ENCODE measurements at regions not wholly inside any gene's neighbourhood (a gene's known extent, or its start where the extent isn't known, plus 50 kb on each side); places are given as distances from the start of the nearest gene placed in this dataset.

- H3K4me3 ChIP-seq (replicated peaks; ENCODE audit: low read depth, low read length), result no peak overlapping the region
- no peak for DNase-seq (ENCODE audit: extremely low read depth, low read depth)
- no peak for TF ChIP-seq CTCF (IDR thresholded peaks at IDR 0.05; ENCODE audit: low read depth, low read length, missing control alignments)
Measured at GRCh38 chr12:91586015-91586414, 403.4 kb upstream of the DCN start.

GRCh38 chr12:91582811-91583210 lies 400.2 kb upstream of the DCN start:
- no peak for TF ChIP-seq CTCF (IDR thresholded peaks at IDR 0.05; ENCODE audit: low read depth, low read length, missing control alignments)
- H3K4me3 ChIP-seq (replicated peaks; ENCODE audit: low read depth, low read length), result no peak overlapping the region
- DNase-seq (ENCODE audit: extremely low read depth, low read depth), result no peak

GRCh38 chr12:91579516-91580263 lies 397.1 kb upstream of the DCN start:
- no peak for TF ChIP-seq CTCF (IDR thresholded peaks at IDR 0.05; ENCODE audit: low read depth, low read length, missing control alignments)
- no peak overlapping the region for H3K4me3 ChIP-seq (replicated peaks; ENCODE audit: low read depth, low read length)
- DNase-seq (ENCODE audit: extremely low read depth, low read depth), result no peak

GRCh38 chr12:91577586-91578539 lies 395.2 kb upstream of the DCN start:
- DNase-seq (ENCODE audit: extremely low read depth, low read depth), result peak; percentile 3
- no peak overlapping the region for H3K4me3 ChIP-seq (replicated peaks; ENCODE audit: low read depth, low read length)
- TF ChIP-seq CTCF (IDR thresholded peaks at IDR 0.05; ENCODE audit: low read depth, low read length, missing control alignments), result peak; percentile 17

- no peak overlapping the region for H3K4me3 ChIP-seq (replicated peaks; ENCODE audit: low read depth, low read length)
- TF ChIP-seq CTCF (IDR thresholded peaks at IDR 0.05; ENCODE audit: low read depth, low read length, missing control alignments), result no peak
- no peak for DNase-seq (ENCODE audit: extremely low read depth, low read depth)
Measured at GRCh38 chr12:91576432-91576831, 393.8 kb upstream of the DCN start.

- no peak overlapping the region for H3K4me3 ChIP-seq (replicated peaks; ENCODE audit: low read depth, low read length)
- no peak for TF ChIP-seq CTCF (IDR thresholded peaks at IDR 0.05; ENCODE audit: low read depth, low read length, missing control alignments)
- no peak for DNase-seq (ENCODE audit: extremely low read depth, low read depth)
Measured at GRCh38 chr12:91575630-91576029, 393.0 kb upstream of the DCN start.

Data from HFF-Myc (cell line).